ENCODE measurements at regions not wholly inside any gene's neighbourhood (a gene's known extent, or its start where the extent isn't known, plus 50 kb on each side); places are given as distances from the start of the nearest gene placed in this dataset.
A peak's percentile ranks its signal among the peaks of the same experiment; 100 is the strongest.

GRCh38 chr11:34727228-34727737 lies 106.4 kb downstream of the EHF start:
- ChIA-PET POLR2A (no interaction called here), CTCF (ENCODE audit: low intra/inter-chr PET ratio, low total read pairs) (no interaction called here)
- Histone ChIP-seq H4K20me1 (ENCODE audit: insufficient read depth, low read length) (no peaks in the 10 kb centered on the region), H3K4me2 (ENCODE audit: low read depth, low read length) (no peak overlapping the region), H3K4me1 (ENCODE audit: insufficient read depth, low read length) (peaks cover 24% of the 10 kb centered on the region), H3K9me3 (ENCODE audit: low read length) (no peaks in the 10 kb centered on the region), H3K36me3 (replicated peaks in 1 of 2; ENCODE audit: control insufficient read depth in 1 of 2, insufficient read depth in 2 of 2, low read length in 2 of 2) (no peaks in the 10 kb centered on the region), H3K27me3 (ENCODE audit: control insufficient read depth in 1 of 2, insufficient read depth in 2 of 2, low read length in 2 of 2) (no peaks in the 10 kb centered on the region), H3K79me2 (ENCODE audit: insufficient read depth, low read length) (no peaks in the 10 kb centered on the region), H3K27ac (ENCODE audit: extremely low read length, insufficient read depth, low read length) (no peak overlapping the region), H3K9ac (ENCODE audit: insufficient read depth, low read depth, low read length) (no peak overlapping the region), H2AFZ (ENCODE audit: low read length) (no peak overlapping the region), H3K4me3 (replicated peaks in 1 of 3; ENCODE audit: insufficient read depth in 1 of 3, low read depth in 2 of 3, low read length in 3 of 3) (no peak overlapping the region)
- DNase-seq (ENCODE audit: low spot score) (no peak), FAIRE-seq (no peak), ATAC-seq (no peak)
- intact Hi-C loops (cut with micrococcal nuclease; ENCODE audit: unreplicated experiment), result no loop called here
- BruUV-seq (replicated peaks), result no TSS peak
- in situ Hi-C loops (cut with HindIII; ENCODE audit: extremely low pct_ligation_motif_present, low pct_unique_long_range_greater_than_20kb), result no loop called here
- TF ChIP-seq SRSF1 (optimal IDR thresholded peaks at IDR 0.05; ENCODE audit: low read depth, low read length) (no peak), ZNF788 (CRISPR knock-in tag; IDR thresholded peaks at IDR 0.05; ENCODE audit: borderline replicate concordance) (no peak), ZIK1 (CRISPR knock-in tag; IDR thresholded peaks at IDR 0.05; ENCODE audit: borderline replicate concordance, low read depth) (no peak), MAFK (conservative IDR thresholded peaks at IDR 0.05 in 1 of 2, IDR thresholded peaks at IDR 0.05 in 1 of 2; ENCODE audit: low read length in 2 of 2) (peak; percentile 28 to 57; a peak in 2 of 4 replicates), IRF9 (CRISPR knock-in tag; IDR thresholded peaks at IDR 0.05; ENCODE audit: borderline replicate concordance) (no peak), SRSF4 (IDR thresholded peaks at IDR 0.05; ENCODE audit: low read depth, low read length, poor library complexity, severe bottlenecking) (no peak), HNRNPL (IDR thresholded peaks at IDR 0.05; ENCODE audit: low read depth, low read length) (no peak)
- TF ChIP-seq, protein P1, sequence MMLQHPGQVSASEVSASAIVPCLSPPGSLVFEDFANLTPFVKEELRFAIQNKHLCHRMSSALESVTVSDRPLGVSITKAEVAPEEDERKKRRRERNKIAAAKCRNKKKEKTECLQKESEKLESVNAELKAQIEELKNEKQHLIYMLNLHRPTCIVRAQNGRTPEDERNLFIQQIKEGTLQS (CRISPR knock-in tag; IDR thresholded peaks at IDR 0.05), result no peak
- WGBS (ENCODE audit: low lambda C conversion rate), result 77% methylated on average over 1 of the region's 1 CpG
